MM.1S (cell line): ENCODE measurements at regions not wholly inside any gene's neighbourhood (a gene's known extent, or its start where the extent isn't known, plus 50 kb on each side); places are given as distances from the start of the nearest gene placed in this dataset.
"Not testable (repeated sequence)": the region's sequence is repeated elsewhere in the genome, so short reads cannot be mapped to it uniquely, and the experiment has no call there.

Experiments
- DNase-seq: peaks from one replicate; pipeline ENCODE4 v3.0.0-alpha.2; 2015
- H2AFZ ChIP-seq: fragments of 300-600 bp; sonication (generic); 2 replicates; pipeline ENCODE4 v1.6.0; 2016; ENCODE audit warnings: antibody characterized with exemption, low read length
- H3F3A ChIP-seq: fragments of 300-600 bp; sonication (generic); 2 replicates; pipeline ENCODE4 v1.6.1; 2016; ENCODE audit warnings: mild to moderate bottlenecking, antibody characterized with exemption, low read length, moderate library complexity, mixed read lengths; ENCODE audit not compliant: insufficient read depth
- H3K27ac ChIP-seq: fragments of 300-600 bp; sonication (generic); 2 replicates; pipeline ENCODE4 v1.5.1; 2016; ENCODE audit warnings: mild to moderate bottlenecking, low read length
- H3K27me3 ChIP-seq: fragments of 300-600 bp; sonication (generic); replicated peaks from 2 replicates; pipeline ENCODE4 v1.6.0; 2016; ENCODE audit warnings: low read length; ENCODE audit not compliant: insufficient read depth
- H3K36me3 ChIP-seq: fragments of 300-600 bp; sonication (generic); replicated peaks from 2 replicates; pipeline ENCODE4 v1.6.1; 2016; ENCODE audit warnings: mild to moderate bottlenecking, low read length, mixed read lengths; ENCODE audit not compliant: insufficient read depth
- H3K4me1 ChIP-seq: fragments of 300-600 bp; sonication (generic); 2 replicates; pipeline ENCODE4 v1.6.1; 2016; ENCODE audit warnings: low read length, mixed read lengths
- H3K4me2 ChIP-seq: fragments of 300-600 bp; sonication (generic); 2 replicates; pipeline ENCODE4 v1.6.0; 2016; ENCODE audit warnings: low read depth, low read length
- H3K4me3 ChIP-seq: fragments of 300-600 bp; sonication (generic); 2 replicates; pipeline ENCODE4 v1.5.1; 2016; ENCODE audit warnings: low read length, mixed read lengths
- H3K79me2 ChIP-seq: fragments of 300-600 bp; sonication (generic); 2 replicates; pipeline ENCODE4 v1.6.1; 2016; ENCODE audit warnings: mixed run types, low read length, mixed read lengths
- H3K9ac ChIP-seq: fragments of 300-600 bp; sonication (generic); 2 replicates; pipeline ENCODE4 v1.6.1; 2016; ENCODE audit warnings: low read length, mixed read lengths
- H3K9me2 ChIP-seq: fragments of 300-600 bp; sonication (generic); replicated peaks from 2 replicates; pipeline ENCODE4 v1.6.1; 2016; ENCODE audit warnings: mild to moderate bottlenecking, low read length, mixed read lengths; ENCODE audit not compliant: insufficient read depth
- H3K9me3 ChIP-seq: fragments of 300-600 bp; sonication (generic); replicated peaks from 2 replicates; pipeline ENCODE4 v1.6.1; 2016; ENCODE audit warnings: mild to moderate bottlenecking, low read length, mixed read lengths; ENCODE audit not compliant: insufficient read depth
- H4K20me1 ChIP-seq: fragments of 300-600 bp; sonication (generic); 2 replicates; pipeline ENCODE4 v1.6.1; 2016; ENCODE audit warnings: mild to moderate bottlenecking, low read length, moderate library complexity, mixed read lengths; ENCODE audit not compliant: insufficient read depth
- CTCF ChIP-seq: fragments of 300-600 bp; sonication (generic); IDR thresholded peaks from 2 replicates; pipeline ENCODE4 v1.5.1; 2016; ENCODE audit warnings: antibody characterized with exemption, low read length, mixed read lengths
- EZH2 ChIP-seq: fragments of 300-600 bp; sonication (generic); optimal IDR thresholded peaks from 2 replicates; pipeline ENCODE3; 2017; ENCODE audit warnings: low read depth, mild to moderate bottlenecking, antibody characterized with exemption, low read length, mixed read lengths
- EZH2phosphoT487 ChIP-seq: fragments of 300-600 bp; sonication (generic); IDR thresholded peaks from 2 replicates; pipeline ENCODE4 v1.6.1; 2018; ENCODE audit warnings: antibody characterized with exemption, low read length

- Histone ChIP-seq H2AFZ (no peak overlapping the region), H3K4me3 (no peak overlapping the region), H4K20me1 (no peaks in the 10 kb centered on the region), H3K9me3 (no peaks in the 10 kb centered on the region), H3K79me2 (no peaks in the 10 kb centered on the region), H3K9ac (no peak overlapping the region), H3F3A (no peaks in the 10 kb centered on the region), H3K9me2 (no peaks in the 10 kb centered on the region), H3K4me2 (no peak overlapping the region), H3K27ac (no peak overlapping the region), H3K4me1 (no peaks in the 10 kb centered on the region), H3K27me3 (no peaks in the 10 kb centered on the region), H3K36me3 (no peaks in the 10 kb centered on the region)
- no peak for DNase-seq
- no peak for TF ChIP-seq CTCF
- TF ChIP-seq EZH2phosphoT487, result no peak
- TF ChIP-seq EZH2, result no peak
Measured at GRCh38 chr3:174548841-174549623, 310.1 kb upstream of the NAALADL2 start.

GRCh38 chr3:174581558-174581957, 277.6 kb upstream of the NAALADL2 start:
- Histone ChIP-seq H3K9me2 (no peaks in the 10 kb centered on the region; the same call in 1 of the 2 replicates), H3K27ac (no peak overlapping the region), H3K79me2 (no peaks in the 10 kb centered on the region), H3K4me2 (no peak overlapping the region), H2AFZ (no peak overlapping the region), H3K36me3 (no peaks in the 10 kb centered on the region), H3K9me3 (no peaks in the 10 kb centered on the region), H3K27me3 (no peaks in the 10 kb centered on the region), H4K20me1 (no peaks in the 10 kb centered on the region), H3K4me1 (no peaks in the 10 kb centered on the region), H3K9ac (no peak overlapping the region), H3F3A (no peaks in the 10 kb centered on the region), H3K4me3 (no peak overlapping the region)
- DNase-seq, result no peak
- TF ChIP-seq CTCF, result no peak

GRCh38 chr3:174583396-174583795, 275.7 kb upstream of the NAALADL2 start:
- no peaks in the 10 kb centered on the region for H3K9me3 ChIP-seq
- H3K27ac ChIP-seq, result no peak overlapping the region
- TF ChIP-seq EZH2phosphoT487, result no peak
- TF ChIP-seq CTCF, result no peak
- no peak for TF ChIP-seq EZH2
- no peak overlapping the region for H3K4me3 ChIP-seq
- H3K4me2 ChIP-seq, result no peak overlapping the region
- no peaks in the 10 kb centered on the region; the same call in 1 of the 2 replicates for H3K9me2 ChIP-seq
- H3K27me3 ChIP-seq, result no peaks in the 10 kb centered on the region
- H3K36me3 ChIP-seq, result no peaks in the 10 kb centered on the region
- DNase-seq, result no peak
- no peak overlapping the region for H3K9ac ChIP-seq
- H2AFZ ChIP-seq, result no peak overlapping the region
- no peaks in the 10 kb centered on the region for H4K20me1 ChIP-seq
- no peaks in the 10 kb centered on the region for H3F3A ChIP-seq
- H3K4me1 ChIP-seq, result no peaks in the 10 kb centered on the region
- no peaks in the 10 kb centered on the region for H3K79me2 ChIP-seq

- H3K9me3 ChIP-seq, H3K9me2 ChIP-seq, H3K4me2 ChIP-seq, H3F3A ChIP-seq, H3K27ac ChIP-seq, H3K4me1 ChIP-seq, H3K9ac ChIP-seq, H2AFZ ChIP-seq, H3K27me3 ChIP-seq, H3K79me2 ChIP-seq, H3K36me3 ChIP-seq, H3K4me3 ChIP-seq, DNase-seq, H4K20me1 ChIP-seq: not testable (repeated sequence)
Measured at GRCh38 chr3:174587137-174587536, 272.0 kb upstream of the NAALADL2 start.
